CD4-positive, CD25-positive, alpha-beta regulatory T cell (primary cell): ENCODE measurements at regions not wholly inside any gene's neighbourhood (a gene's known extent, or its start where the extent isn't known, plus 50 kb on each side); places are given as distances from the start of the nearest gene placed in this dataset.

Experiments used
- ATAC-seq, 2 donors: fragments of 150-1000 bp; cut with Tn5 transposase; one replicate each; pipeline ENCODE4 v1.10.0; 2021; ENCODE audit warnings: low read depth in 2 of 2, moderate number of reproducible peaks in 2 of 2, moderate library complexity in 1 of 2
- DNase-seq, 3 donors: peaks; one replicate each; pipeline versions ENCODE4 v3.0.0 to v3.0.0-alpha.2; 2012 to 2022; ENCODE audit warnings: mixed read lengths in 1 of 3
- H3K27ac ChIP-seq: one replicate; pipeline ENCODE4 v1.7.0; 2013; ENCODE audit warnings: mild to moderate bottlenecking, low read length; ENCODE audit not compliant: insufficient read depth, poor library complexity, severe bottlenecking
- H3K27me3 ChIP-seq: one replicate; pipeline ENCODE4 v1.7.0; 2013; ENCODE audit warnings: low read length; ENCODE audit not compliant: control insufficient read depth, insufficient read depth
- H3K36me3 ChIP-seq: one replicate; pipeline ENCODE4 v1.7.0; 2013; ENCODE audit warnings: mild to moderate bottlenecking, low read length, moderate library complexity; ENCODE audit not compliant: control insufficient read depth, insufficient read depth
- H3K4me1 ChIP-seq: 2 replicates; pipeline ENCODE4 v1.7.0; 2013; ENCODE audit warnings: mild to moderate bottlenecking, low read length; ENCODE audit not compliant: insufficient read depth, control insufficient read depth, poor library complexity, severe bottlenecking
- H3K4me3 ChIP-seq: one replicate; pipeline ENCODE4 v1.7.0; 2013; ENCODE audit warnings: low read depth, mild to moderate bottlenecking, low read length, moderate library complexity
- H3K9me3 ChIP-seq, 2 experiments: 1 replicate in 1 of 2; 2 replicates in 1 of 2; pipeline ENCODE4 v1.7.0; 2013; ENCODE audit warnings: low read length in 2 of 2, mild to moderate bottlenecking in 1 of 2, moderate library complexity in 1 of 2; ENCODE audit not compliant: control insufficient read depth in 2 of 2
- H3K27ac Mint-ChIP-seq, 3 donors: one replicate each; pipeline ENCODE4 v1.8.0; 2020 to 2022; ENCODE audit warnings: mild to moderate bottlenecking in 3 of 3, mixed read lengths in 3 of 3, moderate library complexity in 2 of 3
- H3K27me3 Mint-ChIP-seq: one replicate; pipeline ENCODE4 v1.8.0; 2022; ENCODE audit warnings: mild to moderate bottlenecking, mixed read lengths
- H3K36me3 Mint-ChIP-seq: one replicate; pipeline ENCODE4 v1.8.0; 2020; ENCODE audit warnings: mixed read lengths
- H3K4me1 Mint-ChIP-seq, 4 donors: one replicate each; pipeline ENCODE4 v1.8.0; 2020 to 2022; ENCODE audit warnings: mixed read lengths in 4 of 4, mild to moderate bottlenecking in 1 of 4
- H3K4me3 Mint-ChIP-seq, 4 donors: one replicate each; pipeline ENCODE4 v1.8.0; 2020 to 2022; ENCODE audit warnings: mild to moderate bottlenecking in 4 of 4, mixed read lengths in 4 of 4, moderate library complexity in 3 of 4
- H3K9me3 Mint-ChIP-seq, 7 donors: one replicate each; pipeline ENCODE4 v1.8.0; 2020 to 2022; ENCODE audit warnings: mixed read lengths in 7 of 7, mild to moderate bottlenecking in 3 of 7, moderate library complexity in 2 of 7

- no peaks in the 10 kb centered on the region for H3K9me3 ChIP-seq
- H3K27me3 ChIP-seq, result no peaks in the 10 kb centered on the region
- H3K4me3 Mint-ChIP-seq, result no peak overlapping the region
- no peaks in the 10 kb centered on the region for H3K4me1 ChIP-seq
- no peak overlapping the region for H3K27ac Mint-ChIP-seq
- ATAC-seq (no peak), DNase-seq (no peak)
- H3K9me3 Mint-ChIP-seq, result no peaks in the 10 kb centered on the region
- peaks cover 0 to 5% (median 0%) of the 10 kb centered on the region in 4 donors for H3K4me1 Mint-ChIP-seq
- H3K27ac ChIP-seq, result no peak overlapping the region
- H3K36me3 ChIP-seq, result no peaks in the 10 kb centered on the region
- H3K4me3 ChIP-seq, result no peak overlapping the region
- H3K27me3 Mint-ChIP-seq, result peaks cover 18% of the 10 kb centered on the region
- no peaks in the 10 kb centered on the region for H3K36me3 Mint-ChIP-seq
Observed at GRCh38 chr9:134266418-134266817, 59.8 kb upstream of the RXRA start.

- DNase-seq (no peak), ATAC-seq (no peak)
- H3K27me3 ChIP-seq, result no peaks in the 10 kb centered on the region
- H3K4me1 ChIP-seq, result no peaks in the 10 kb centered on the region
- Mint-ChIP-seq H3K27ac (no peak overlapping the region), H3K9me3 (no peaks in the 10 kb centered on the region), H3K4me1 (peaks cover 0 to 5% (median 0%) of the 10 kb centered on the region in 4 donors), H3K27me3 (peaks cover 23% of the 10 kb centered on the region), H3K4me3 (no peak overlapping the region), H3K36me3 (no peaks in the 10 kb centered on the region)
- H3K4me3 ChIP-seq, result no peak overlapping the region
- H3K36me3 ChIP-seq, result no peaks in the 10 kb centered on the region
- H3K9me3 ChIP-seq, result no peaks in the 10 kb centered on the region
- H3K27ac ChIP-seq, result no peak overlapping the region
Observed at GRCh38 chr9:134267305-134267880, 58.9 kb upstream of the RXRA start.

GRCh38 chr9:134267881-134268724 lies 58.2 kb upstream of the RXRA start:
- Mint-ChIP-seq H3K36me3 (no peaks in the 10 kb centered on the region), H3K27me3 (peaks cover 23% of the 10 kb centered on the region), H3K4me1 (peaks cover 0 to 5% (median 0%) of the 10 kb centered on the region in 4 donors), H3K4me3 (no peak overlapping the region), H3K9me3 (no peaks in the 10 kb centered on the region), H3K27ac (peak overlapping the region in 1 of 3 donors; percentile 25)
- Histone ChIP-seq H3K27ac (no peak overlapping the region), H3K4me1 (no peaks in the 10 kb centered on the region), H3K4me3 (no peak overlapping the region), H3K9me3 (no peaks in the 10 kb centered on the region), H3K27me3 (no peaks in the 10 kb centered on the region), H3K36me3 (no peaks in the 10 kb centered on the region)
- no peak for DNase-seq
- ATAC-seq, result peak; percentile 42 to 44

DNA sequence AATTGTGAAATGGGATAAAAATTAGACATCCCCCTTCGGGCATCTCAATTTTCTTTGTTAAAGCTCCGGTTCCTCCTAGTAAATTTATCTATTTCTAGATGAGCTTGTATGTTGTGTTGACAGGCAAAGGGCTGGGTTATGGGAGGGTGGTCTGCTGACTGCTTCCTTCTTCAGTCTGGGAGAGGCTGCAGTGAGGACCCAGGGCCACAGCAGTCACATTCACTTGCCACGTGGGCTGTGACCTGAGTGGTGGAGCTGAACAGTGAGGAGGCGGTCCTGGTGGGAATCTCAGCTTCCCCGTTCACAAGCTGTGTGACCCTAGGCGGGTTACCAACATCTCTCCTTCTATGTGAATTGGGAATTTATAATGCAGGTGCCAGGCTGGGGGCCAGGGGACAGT lies 57.5 kb upstream of the RXRA start:
- H3K27me3 Mint-ChIP-seq, result peaks cover 23% of the 10 kb centered on the region
- Histone ChIP-seq H3K4me3 (no peak overlapping the region), H3K9me3 (no peaks in the 10 kb centered on the region), H3K4me1 (no peaks in the 10 kb centered on the region), H3K36me3 (no peaks in the 10 kb centered on the region), H3K27me3 (no peaks in the 10 kb centered on the region), H3K27ac (no peak overlapping the region)
- no peaks in the 10 kb centered on the region for H3K36me3 Mint-ChIP-seq
- H3K4me1 Mint-ChIP-seq, result peaks cover 0 to 5% (median 0%) of the 10 kb centered on the region in 4 donors
- H3K27ac Mint-ChIP-seq, result no peak overlapping the region
- no peak for DNase-seq
- H3K9me3 Mint-ChIP-seq, result peaks cover 0 to 2% (median 0%) of the 10 kb centered on the region in 7 donors
- H3K4me3 Mint-ChIP-seq, result no peak overlapping the region
- no peak for ATAC-seq

GRCh38 chr9:134271338-134272301 lies 54.6 kb upstream of the RXRA start:
- Histone ChIP-seq H3K36me3 (no peaks in the 10 kb centered on the region), H3K9me3 (no peaks in the 10 kb centered on the region), H3K4me1 (no peaks in the 10 kb centered on the region), H3K4me3 (no peak overlapping the region), H3K27me3 (no peaks in the 10 kb centered on the region), H3K27ac (no peak overlapping the region)
- H3K4me3 Mint-ChIP-seq, result no peak overlapping the region
- H3K27ac Mint-ChIP-seq, result no peak overlapping the region
- H3K4me1 Mint-ChIP-seq, result peaks cover 0 to 5% (median 0%) of the 10 kb centered on the region in 4 donors
- no peak for DNase-seq
- ATAC-seq, result no peak
- H3K36me3 Mint-ChIP-seq, result no peaks in the 10 kb centered on the region
- H3K27me3 Mint-ChIP-seq, result peaks cover 18% of the 10 kb centered on the region
- peaks cover 0 to 2% (median 0%) of the 10 kb centered on the region in 7 donors for H3K9me3 Mint-ChIP-seq

DNA sequence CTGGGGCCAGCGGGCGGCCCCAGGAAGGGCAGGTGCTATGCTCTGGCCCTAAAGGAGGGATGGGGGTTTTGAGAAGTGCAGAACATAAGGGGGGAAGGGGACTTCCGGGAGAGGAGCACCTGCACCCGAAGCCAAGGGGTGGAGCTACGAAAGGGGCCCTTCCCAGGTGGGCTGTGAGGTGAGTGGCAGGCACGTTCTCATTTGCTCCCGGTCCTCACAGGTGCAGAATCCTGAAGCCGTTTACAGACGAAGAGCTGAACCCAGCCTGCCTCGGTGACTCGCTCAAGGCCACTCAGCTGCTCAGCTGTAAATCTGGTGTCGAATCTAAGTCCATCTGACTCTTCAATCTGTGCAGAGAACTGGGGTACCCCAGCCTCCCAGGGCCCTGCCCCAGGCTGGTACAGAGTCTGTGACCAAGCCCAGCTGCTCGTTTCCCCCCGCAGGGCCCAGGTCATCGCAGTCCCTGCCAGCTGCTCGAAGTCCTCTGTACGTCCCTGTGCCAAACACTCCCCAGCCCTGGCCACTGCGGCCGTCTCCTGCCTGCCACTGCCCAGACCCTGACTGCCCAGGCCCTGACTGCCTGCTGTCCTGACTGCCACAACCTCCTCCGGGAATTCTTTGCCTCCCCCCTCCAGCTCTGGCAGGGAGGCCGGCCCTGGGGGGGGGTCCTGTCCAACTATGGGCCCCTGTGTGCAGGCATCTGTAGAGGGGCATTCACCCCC lies 53.8 kb upstream of the RXRA start:
- Histone ChIP-seq H3K27ac (no peak overlapping the region), H3K36me3 (no peaks in the 10 kb centered on the region), H3K4me1 (no peaks in the 10 kb centered on the region), H3K27me3 (no peaks in the 10 kb centered on the region), H3K4me3 (no peak overlapping the region), H3K9me3 (no peaks in the 10 kb centered on the region)
- Mint-ChIP-seq H3K9me3 (peaks cover 0 to 2% (median 0%) of the 10 kb centered on the region in 7 donors), H3K27me3 (peaks cover 18% of the 10 kb centered on the region), H3K27ac (no peak overlapping the region), H3K4me1 (peaks cover 0 to 5% (median 2%) of the 10 kb centered on the region in 4 donors), H3K4me3 (no peak overlapping the region), H3K36me3 (no peaks in the 10 kb centered on the region)
- ATAC-seq (no peak), DNase-seq (no peak)

GRCh38 chr9:134273647-134274046 lies 52.6 kb upstream of the RXRA start:
- Mint-ChIP-seq H3K27me3 (peaks cover 18% of the 10 kb centered on the region), H3K4me1 (peaks cover 0 to 3% (median 0%) of the 10 kb centered on the region in 4 donors), H3K27ac (peak overlapping the region in 1 of 3 donors; percentile 50), H3K36me3 (no peaks in the 10 kb centered on the region), H3K9me3 (peaks cover 0 to 2% (median 0%) of the 10 kb centered on the region in 7 donors), H3K4me3 (no peak overlapping the region)
- H3K4me3 ChIP-seq, result no peak overlapping the region
- ATAC-seq, result no peak
- H3K4me1 ChIP-seq, result no peaks in the 10 kb centered on the region
- no peaks in the 10 kb centered on the region for H3K36me3 ChIP-seq
- no peaks in the 10 kb centered on the region for H3K9me3 ChIP-seq
- no peaks in the 10 kb centered on the region for H3K27me3 ChIP-seq
- DNase-seq, result no peak
- no peak overlapping the region for H3K27ac ChIP-seq
